GM23338 (cell line): ENCODE measurements at regions not wholly inside any gene's neighbourhood (a gene's known extent, or its start where the extent isn't known, plus 50 kb on each side); places are given as distances from the start of the nearest gene placed in this dataset.

Source experiments
- ATAC-seq: fragments of 200-7000 bp; cut with Tn5 transposase; 3 replicates; pipeline ENCODE4 v1.9.1; 2020
- DNase-seq: peaks from one replicate; pipeline ENCODE4 v3.0.0-alpha.2; 2015; ENCODE audit warnings: low spot score
- H2AFZ ChIP-seq: fragments of 200-600 bp; sonication (generic); 2 replicates; pipeline ENCODE4 v1.8.0; 2016; ENCODE audit warnings: antibody characterized with exemption, mild to moderate bottlenecking, moderate library complexity
- H3F3A ChIP-seq: fragments of 200-600 bp; sonication (generic); replicated peaks from 2 replicates; pipeline ENCODE4 v1.8.0; 2017; ENCODE audit warnings: antibody characterized with exemption, mixed run types, low read depth
- H3K27ac ChIP-seq: fragments of 200-600 bp; sonication (generic); 2 replicates; pipeline ENCODE4 v1.6.1; 2016; ENCODE audit warnings: low read depth
- H3K27me3 ChIP-seq: fragments of 200-600 bp; sonication (generic); 2 replicates; pipeline ENCODE4 v1.8.0; 2016; ENCODE audit warnings: mild to moderate bottlenecking, mixed run types, moderate library complexity; ENCODE audit not compliant: insufficient read depth
- H3K36me3 ChIP-seq: fragments of 200-600 bp; sonication (generic); 2 replicates; pipeline ENCODE4 v1.8.0; 2016; ENCODE audit warnings: mild to moderate bottlenecking; ENCODE audit not compliant: insufficient read depth
- H3K4me1 ChIP-seq: fragments of 200-600 bp; sonication (generic); 2 replicates; pipeline ENCODE4 v1.8.0; 2016; ENCODE audit warnings: mild to moderate bottlenecking, moderate library complexity; ENCODE audit not compliant: insufficient read depth
- H3K4me2 ChIP-seq: fragments of 200-600 bp; sonication (generic); 2 replicates; pipeline ENCODE4 v1.7.1; 2017; ENCODE audit warnings: mixed run types
- H3K4me3 ChIP-seq: fragments of 200-600 bp; sonication (generic); 2 replicates; pipeline ENCODE4 v1.6.1; 2016; ENCODE audit warnings: mixed run types
- H3K79me2 ChIP-seq: fragments of 200-600 bp; sonication (generic); replicated peaks from 2 replicates; pipeline ENCODE4 v1.8.0; 2017; ENCODE audit warnings: mild to moderate bottlenecking; ENCODE audit not compliant: insufficient read depth
- H3K9me2 ChIP-seq: fragments of 200-600 bp; sonication (generic); 2 replicates; pipeline ENCODE4 v1.8.0; 2017; ENCODE audit not compliant: insufficient read depth
- H4K20me1 ChIP-seq: fragments of 200-600 bp; sonication (generic); replicated peaks from 2 replicates; pipeline ENCODE4 v1.8.0; 2017; ENCODE audit warnings: mild to moderate bottlenecking; ENCODE audit not compliant: insufficient read depth
- H3K27ac Mint-ChIP-seq: 2 replicates; pipeline ENCODE4 v1.8.0; 2020; ENCODE audit warnings: inconsistent platforms, mild to moderate bottlenecking, moderate library complexity, mixed read lengths
- H3K27me3 Mint-ChIP-seq: 3 replicates; pipeline ENCODE4 v1.8.0; 2022; ENCODE audit warnings: low read depth, mild to moderate bottlenecking, moderate library complexity, mixed read lengths, inconsistent platforms; ENCODE audit not compliant: insufficient read depth, poor library complexity
- H3K36me3 Mint-ChIP-seq: 3 replicates; pipeline ENCODE4 v1.8.0; 2021; ENCODE audit warnings: low read depth, mild to moderate bottlenecking, inconsistent platforms, moderate library complexity, mixed read lengths
- H3K4me1 Mint-ChIP-seq: 3 replicates; pipeline ENCODE4 v1.8.0; 2020; ENCODE audit warnings: mild to moderate bottlenecking, inconsistent platforms, mixed read lengths
- H3K4me3 Mint-ChIP-seq: 3 replicates; pipeline ENCODE4 v1.8.0; 2021; ENCODE audit warnings: moderate library complexity, mild to moderate bottlenecking, inconsistent platforms, mixed read lengths
- H3K9me3 Mint-ChIP-seq: 3 replicates; pipeline ENCODE4 v1.8.0; 2020; ENCODE audit warnings: moderate library complexity, mild to moderate bottlenecking, inconsistent platforms, mixed read lengths
- CREB1 ChIP-seq: fragments of 250-450 bp; sonication (Bioruptor Pico); IDR thresholded peaks from 2 replicates; pipeline ENCODE4 v1.5.0; 2020; ENCODE audit warnings: low read depth, mild to moderate bottlenecking, moderate library complexity
- EZH2 ChIP-seq: fragments of 200-600 bp; sonication (generic); IDR thresholded peaks from one replicate; pipeline ENCODE4 v1.8.0; 2017; ENCODE audit warnings: antibody characterized with exemption, mild to moderate bottlenecking, low read depth; ENCODE audit not compliant: unreplicated experiment
- EZH2phosphoT487 ChIP-seq: fragments of 200-600 bp; sonication (generic); IDR thresholded peaks from one replicate; pipeline ENCODE4 v1.8.1; 2018; ENCODE audit warnings: antibody characterized with exemption; ENCODE audit not compliant: unreplicated experiment
- JUNB ChIP-seq: IDR thresholded peaks from one replicate; pipeline ENCODE4 v1.6.1; 2016; ENCODE audit warnings: antibody characterized with exemption; ENCODE audit not compliant: unreplicated experiment
- NANOG ChIP-seq: IDR thresholded peaks from 2 replicates; pipeline ENCODE4 v1.6.1; 2016; ENCODE audit warnings: antibody characterized with exemption, borderline replicate concordance
- POLR2AphosphoS5 ChIP-seq: IDR thresholded peaks from 2 replicates; pipeline ENCODE4 v1.6.1; 2016; ENCODE audit warnings: antibody characterized with exemption, low read depth
- REST ChIP-seq: IDR thresholded peaks from one replicate; pipeline ENCODE4 v1.6.1; 2018; ENCODE audit warnings: antibody characterized with exemption; ENCODE audit not compliant: unreplicated experiment
- STAT1 ChIP-seq: IDR thresholded peaks from one replicate; pipeline ENCODE4 v1.6.1; 2016; ENCODE audit warnings: antibody characterized with exemption; ENCODE audit not compliant: unreplicated experiment
- ZNF114 ChIP-seq: fragments of 250-450 bp; sonication (Bioruptor Pico); IDR thresholded peaks from 2 replicates; pipeline ENCODE4 v1.5.0; 2020; ENCODE audit warnings: mild to moderate bottlenecking, moderate library complexity
- TF ChIP-seq, protein P1 (sequence below), 2 experiments: fragments of 200-600 bp in 1 of 2; sonication (generic) in 1 of 2; conservative IDR thresholded peaks; 2 replicates each; pipeline versions ENCODE4 v1.5.1 to v1.6.1; 2016 to 2017; ENCODE audit warnings: antibody characterized with exemption in 2 of 2, low read depth in 2 of 2, mild to moderate bottlenecking in 2 of 2, moderate library complexity in 1 of 2

DNA sequence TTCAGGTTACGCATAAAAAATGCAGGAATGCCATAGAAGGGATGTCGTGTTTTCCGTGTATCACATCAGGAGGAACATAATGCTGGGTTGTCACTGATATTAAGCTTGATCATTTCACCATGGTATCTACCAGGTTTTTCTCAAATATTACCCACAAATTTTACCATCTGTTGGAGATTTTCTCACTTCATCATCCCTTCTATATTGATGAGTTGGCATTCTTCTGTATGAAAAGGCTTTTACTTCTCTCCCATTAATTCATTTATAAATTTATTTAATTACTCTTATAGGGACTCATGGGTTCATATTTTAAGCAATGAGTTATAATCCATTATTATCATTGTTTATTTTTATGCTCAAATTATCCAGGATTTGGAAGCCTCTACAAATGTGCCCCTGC lies 608.2 kb downstream of the EPHA4 start:
- 0 out of 2 replicates have a peak overlapping the region, but pooled peaks have one; percentile 17 for H3K27ac Mint-ChIP-seq
- peaks cover 5% of the 10 kb centered on the region; the same call in 2 of the 3 replicates for H3K4me1 Mint-ChIP-seq
- no peaks in the 10 kb centered on the region for H3K9me3 Mint-ChIP-seq

DNA sequence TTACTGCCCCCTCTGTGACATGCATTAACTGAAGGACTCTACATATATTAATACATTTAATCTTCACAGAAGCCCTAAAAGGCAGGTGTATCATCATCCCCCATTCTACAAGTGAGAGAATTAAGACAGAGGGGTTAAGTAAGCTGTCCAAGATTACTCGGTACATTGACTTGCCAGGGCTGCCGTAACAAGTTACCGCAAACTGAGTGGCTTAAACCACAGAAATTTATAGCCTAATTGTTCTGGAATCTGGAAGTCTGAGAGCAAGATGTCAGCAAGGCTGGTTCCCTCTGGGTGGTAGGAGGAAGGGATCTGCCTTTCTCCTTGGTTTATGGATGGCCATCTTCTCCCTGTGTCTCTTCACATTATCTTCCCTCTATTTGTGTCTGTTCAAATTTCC lies 605.5 kb downstream of the EPHA4 start:
- H4K20me1 ChIP-seq = no peaks in the 10 kb centered on the region
- no peaks in the 10 kb centered on the region for H3K79me2 ChIP-seq
- no peaks in the 10 kb centered on the region for H3F3A ChIP-seq
- no peak for DNase-seq
- no peaks in the 10 kb centered on the region for H3K36me3 ChIP-seq
- H2AFZ ChIP-seq = no peak overlapping the region
- H3K9me3 Mint-ChIP-seq = no peaks in the 10 kb centered on the region
- TF ChIP-seq EZH2phosphoT487 = no peak
- no peak for TF ChIP-seq POLR2AphosphoS5
- TF ChIP-seq EZH2 = no peak
- TF ChIP-seq JUNB = no peak
- TF ChIP-seq, protein P1, sequence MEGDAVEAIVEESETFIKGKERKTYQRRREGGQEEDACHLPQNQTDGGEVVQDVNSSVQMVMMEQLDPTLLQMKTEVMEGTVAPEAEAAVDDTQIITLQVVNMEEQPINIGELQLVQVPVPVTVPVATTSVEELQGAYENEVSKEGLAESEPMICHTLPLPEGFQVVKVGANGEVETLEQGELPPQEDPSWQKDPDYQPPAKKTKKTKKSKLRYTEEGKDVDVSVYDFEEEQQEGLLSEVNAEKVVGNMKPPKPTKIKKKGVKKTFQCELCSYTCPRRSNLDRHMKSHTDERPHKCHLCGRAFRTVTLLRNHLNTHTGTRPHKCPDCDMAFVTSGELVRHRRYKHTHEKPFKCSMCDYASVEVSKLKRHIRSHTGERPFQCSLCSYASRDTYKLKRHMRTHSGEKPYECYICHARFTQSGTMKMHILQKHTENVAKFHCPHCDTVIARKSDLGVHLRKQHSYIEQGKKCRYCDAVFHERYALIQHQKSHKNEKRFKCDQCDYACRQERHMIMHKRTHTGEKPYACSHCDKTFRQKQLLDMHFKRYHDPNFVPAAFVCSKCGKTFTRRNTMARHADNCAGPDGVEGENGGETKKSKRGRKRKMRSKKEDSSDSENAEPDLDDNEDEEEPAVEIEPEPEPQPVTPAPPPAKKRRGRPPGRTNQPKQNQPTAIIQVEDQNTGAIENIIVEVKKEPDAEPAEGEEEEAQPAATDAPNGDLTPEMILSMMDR (conservative IDR thresholded peaks at IDR 0.05; ENCODE audit: low read depth in 2 of 2) = no peak
- TF ChIP-seq ZNF114 (CRISPR knock-in tag) = no peak
- TF ChIP-seq CREB1 (CRISPR knock-in tag) = no peak
- no peak for TF ChIP-seq NANOG
- no peaks in the 10 kb centered on the region; the same call in 1 of the 2 replicates for H3K9me2 ChIP-seq
- no peaks in the 10 kb centered on the region for H3K27me3 ChIP-seq
- no peak overlapping the region for H3K4me2 ChIP-seq
- H3K27ac Mint-ChIP-seq = no peak overlapping the region
- no peak overlapping the region for H3K27ac ChIP-seq
- peaks cover 3% of the 10 kb centered on the region for H3K27me3 Mint-ChIP-seq
- no peak overlapping the region for H3K4me3 ChIP-seq
- H3K4me1 Mint-ChIP-seq = peaks cover 5% of the 10 kb centered on the region; the same call in 2 of the 3 replicates
- no peak for ATAC-seq
- H3K4me3 Mint-ChIP-seq = no peak overlapping the region
- no peaks in the 10 kb centered on the region for H3K4me1 ChIP-seq
- H3K36me3 Mint-ChIP-seq = no peaks in the 10 kb centered on the region

More for the DNA sequence above, 608.2 kb downstream of the EPHA4 start:
- Histone ChIP-seq H3K79me2 (no peaks in the 10 kb centered on the region), H3K36me3 (no peaks in the 10 kb centered on the region), H3K4me2 (no peak overlapping the region), H3K27ac (no peak overlapping the region), H3F3A (no peaks in the 10 kb centered on the region), H4K20me1 (no peaks in the 10 kb centered on the region), H3K4me1 (no peaks in the 10 kb centered on the region), H3K27me3 (no peaks in the 10 kb centered on the region), H3K9me2 (no peaks in the 10 kb centered on the region; the same call in 1 of the 2 replicates), H2AFZ (no peak overlapping the region), H3K4me3 (no peak overlapping the region)
- H3K27me3 Mint-ChIP-seq = peaks cover 3% of the 10 kb centered on the region
- TF ChIP-seq REST (no peak), STAT1 (no peak)
- TF ChIP-seq, protein P1 (conservative IDR thresholded peaks at IDR 0.05; ENCODE audit: low read depth in 2 of 2) = no peak
- no peaks in the 10 kb centered on the region for H3K36me3 Mint-ChIP-seq
- H3K4me3 Mint-ChIP-seq = no peak overlapping the region
- no peak for ATAC-seq
- DNase-seq = peak; percentile 10
